ENCODE measurements at regions not wholly inside any gene's neighbourhood (a gene's known extent, or its start where the extent isn't known, plus 50 kb on each side); places are given as distances from the start of the nearest gene placed in this dataset.

DNA sequence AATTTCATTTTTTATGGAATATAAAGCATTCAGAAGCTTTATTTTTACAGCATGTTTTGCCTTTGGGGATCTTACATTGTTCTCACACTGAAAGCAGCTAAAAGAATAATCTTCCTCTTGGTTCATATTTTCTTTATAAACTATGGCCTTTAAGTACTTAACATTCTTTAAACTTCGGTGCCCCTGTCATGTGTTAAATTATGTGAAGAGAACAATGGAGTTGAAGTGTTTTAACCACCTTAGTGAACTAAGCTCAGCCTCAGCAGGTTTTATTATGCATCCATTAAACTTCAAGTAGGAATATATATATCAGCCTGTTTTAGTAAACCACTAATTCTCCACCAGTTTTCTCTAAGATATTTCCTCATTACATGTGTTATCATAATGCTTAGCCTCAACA is 371.4 kb upstream of the CDH18 start:
- TF ChIP-seq, protein P1, sequence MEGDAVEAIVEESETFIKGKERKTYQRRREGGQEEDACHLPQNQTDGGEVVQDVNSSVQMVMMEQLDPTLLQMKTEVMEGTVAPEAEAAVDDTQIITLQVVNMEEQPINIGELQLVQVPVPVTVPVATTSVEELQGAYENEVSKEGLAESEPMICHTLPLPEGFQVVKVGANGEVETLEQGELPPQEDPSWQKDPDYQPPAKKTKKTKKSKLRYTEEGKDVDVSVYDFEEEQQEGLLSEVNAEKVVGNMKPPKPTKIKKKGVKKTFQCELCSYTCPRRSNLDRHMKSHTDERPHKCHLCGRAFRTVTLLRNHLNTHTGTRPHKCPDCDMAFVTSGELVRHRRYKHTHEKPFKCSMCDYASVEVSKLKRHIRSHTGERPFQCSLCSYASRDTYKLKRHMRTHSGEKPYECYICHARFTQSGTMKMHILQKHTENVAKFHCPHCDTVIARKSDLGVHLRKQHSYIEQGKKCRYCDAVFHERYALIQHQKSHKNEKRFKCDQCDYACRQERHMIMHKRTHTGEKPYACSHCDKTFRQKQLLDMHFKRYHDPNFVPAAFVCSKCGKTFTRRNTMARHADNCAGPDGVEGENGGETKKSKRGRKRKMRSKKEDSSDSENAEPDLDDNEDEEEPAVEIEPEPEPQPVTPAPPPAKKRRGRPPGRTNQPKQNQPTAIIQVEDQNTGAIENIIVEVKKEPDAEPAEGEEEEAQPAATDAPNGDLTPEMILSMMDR (IDR thresholded peaks at IDR 0.05) = no peak
- TF ChIP-seq EZH2 (IDR thresholded peaks at IDR 0.05; ENCODE audit: borderline replicate concordance, insufficient read depth, low read depth, low read length, poor library complexity, severe bottlenecking) = no peak

All from B cell (primary cell).